Erythroblast (primary cell): ENCODE measurements at regions not wholly inside any gene's neighbourhood (a gene's known extent, or its start where the extent isn't known, plus 50 kb on each side); places are given as distances from the start of the nearest gene placed in this dataset.

Experiments used
- GATA1 ChIP-seq: IDR thresholded peaks from 2 replicates; pipeline ENCODE4 v1.6.1; 2011; ENCODE audit warnings: low read depth, mild to moderate bottlenecking, control low read depth, low read length, moderate library complexity
- POLR2A ChIP-seq: IDR thresholded peaks from 2 replicates; pipeline ENCODE4 v1.6.1; 2011; ENCODE audit warnings: mild to moderate bottlenecking, low read length

DNA sequence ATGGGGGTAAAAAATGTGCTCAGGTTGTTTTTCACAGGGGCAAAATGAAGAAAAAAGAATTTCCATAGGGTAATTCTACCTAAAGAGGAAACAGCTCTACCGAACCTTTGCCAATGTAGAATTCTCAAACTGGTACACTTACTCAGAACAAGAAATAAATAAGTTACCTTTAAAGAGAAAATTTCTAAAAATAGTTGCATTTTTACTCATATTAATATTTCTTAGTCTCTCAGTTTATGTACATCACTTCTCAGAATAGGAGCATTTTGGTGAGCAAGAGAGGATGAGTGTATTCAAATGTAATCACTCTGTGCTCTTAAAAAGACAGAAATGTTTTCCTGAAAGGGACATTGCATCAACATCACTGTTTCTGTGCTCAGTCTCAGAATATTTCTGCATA is 574.7 kb upstream of the SLC8A1 start:
- no peak for TF ChIP-seq POLR2A
- TF ChIP-seq GATA1 = no peak
